Nephron progenitor cell (in vitro differentiated cells): ENCODE measurements at regions not wholly inside any gene's neighbourhood (a gene's known extent, or its start where the extent isn't known, plus 50 kb on each side); places are given as distances from the start of the nearest gene placed in this dataset.

Experiments
- DNase-seq: peaks from one replicate; pipeline ENCODE4 v3.0.0; 2021
- H3K27ac Mint-ChIP-seq: 2 replicates; pipeline ENCODE4 v1.8.0; 2021; ENCODE audit warnings: mild to moderate bottlenecking, moderate library complexity, mixed read lengths
- H3K27me3 Mint-ChIP-seq: 2 replicates; pipeline ENCODE4 v1.8.0; 2021; ENCODE audit warnings: mild to moderate bottlenecking, low read depth, mixed read lengths; ENCODE audit not compliant: poor library complexity
- H3K36me3 Mint-ChIP-seq: 2 replicates; pipeline ENCODE4 v1.8.0; 2021; ENCODE audit warnings: low read depth, mixed read lengths
- H3K4me1 Mint-ChIP-seq: 2 replicates; pipeline ENCODE4 v1.8.0; 2021; ENCODE audit warnings: mixed read lengths
- H3K4me3 Mint-ChIP-seq: 2 replicates; pipeline ENCODE4 v1.8.0; 2021; ENCODE audit warnings: mild to moderate bottlenecking, moderate library complexity, mixed read lengths
- H3K9me3 Mint-ChIP-seq: 2 replicates; pipeline ENCODE4 v1.8.0; 2021; ENCODE audit warnings: mild to moderate bottlenecking, moderate library complexity, mixed read lengths
- CTCF ChIP-seq: fragments of 200-600 bp; sonication (generic); IDR thresholded peaks from 2 replicates; pipeline ENCODE4 v1.5.0; 2021; ENCODE audit warnings: antibody characterized with exemption

GRCh38 chr22:47228767-47229166, 466.3 kb downstream of the TBC1D22A start:
- Mint-ChIP-seq H3K4me3 (no peak overlapping the region), H3K36me3 (no peaks in the 10 kb centered on the region), H3K27me3 (no peaks in the 10 kb centered on the region), H3K27ac (no peak overlapping the region), H3K9me3 (peaks cover 57% of the 10 kb centered on the region), H3K4me1 (no peaks in the 10 kb centered on the region)
- DNase-seq: no peak
- no peak for TF ChIP-seq CTCF

GRCh38 chr22:47225931-47226633, 463.6 kb downstream of the TBC1D22A start:
- H3K4me3 Mint-ChIP-seq: no peak overlapping the region
- no peaks in the 10 kb centered on the region for H3K36me3 Mint-ChIP-seq
- DNase-seq: no peak
- no peak for TF ChIP-seq CTCF
- peaks cover 4% of the 10 kb centered on the region for H3K27me3 Mint-ChIP-seq
- no peaks in the 10 kb centered on the region for H3K4me1 Mint-ChIP-seq
- H3K9me3 Mint-ChIP-seq: peaks cover 66% of the 10 kb centered on the region
- no peak overlapping the region for H3K27ac Mint-ChIP-seq

GRCh38 chr22:47225080-47225930, 462.9 kb downstream of the TBC1D22A start:
- H3K36me3 Mint-ChIP-seq: no peaks in the 10 kb centered on the region
- TF ChIP-seq CTCF: no peak
- H3K9me3 Mint-ChIP-seq: peaks cover 73% of the 10 kb centered on the region
- no peak for DNase-seq
- H3K4me1 Mint-ChIP-seq: no peaks in the 10 kb centered on the region
- H3K4me3 Mint-ChIP-seq: no peak overlapping the region
- H3K27ac Mint-ChIP-seq: no peak overlapping the region
- peaks cover 4% of the 10 kb centered on the region for H3K27me3 Mint-ChIP-seq
